GM12878 (cell line): ENCODE measurements at regions not wholly inside any gene's neighbourhood (a gene's known extent, or its start where the extent isn't known, plus 50 kb on each side); places are given as distances from the start of the nearest gene placed in this dataset.

Experiments
- ATAC-seq: fragments of 200-7000 bp; cut with Tn5 transposase; 3 replicates; pipeline ENCODE4 v1.9.1; 2020; ENCODE audit warnings: mild to moderate bottlenecking, moderate library complexity
- BruUV-seq: library from RNA; stranded (reverse); fragments of 400-500 nt; replicated peaks from 2 replicates; lab custom pipeline; 2021; lab: Mats Ljungman, UMichigan
- CTCF ChIA-PET: fragments of 300-600 bp; sonication (Branson Sonifier 250); formaldehyde crosslinking; extraction: SDS; loops from one replicate; lab custom pipeline; 2021; ENCODE audit warnings: inconsistent platforms; lab: Yijun Ruan, JAX
- POLR2A ChIA-PET: fragments of 350-600 bp; formaldehyde crosslinking; extraction: SDS; loops from one replicate; lab custom pipeline; 2021; ENCODE audit warnings: inconsistent platforms; lab: Charles Lee
- RAD21 ChIA-PET: fragments of 300-600 bp; sonication (Branson Sonifier 250); formaldehyde crosslinking; loops from one replicate; lab custom pipeline; 2023; ENCODE audit warnings: antibody characterized with exemption; ENCODE audit not compliant: unreplicated experiment; lab: Charles Lee
- SMC1A ChIA-PET: fragments of 300-600 bp; sonication (Branson Sonifier 250); formaldehyde crosslinking; loops from one replicate; lab custom pipeline; 2023; ENCODE audit not compliant: unreplicated experiment, uncharacterized antibody; lab: Charles Lee
- DNase-seq: peaks from one replicate; pipeline ENCODE4 v3.0.0-alpha.2; 2011; ENCODE audit warnings: low read depth, low spot score
- FAIRE-seq: peaks from 3 replicates; lab custom pipeline; 2011; peaks lifted over from hg19 to GRCh38; lab: Jason Lieb, UNC
- H2AFZ ChIP-seq: 2 replicates; pipeline ENCODE4 v1.6.0; 2011; ENCODE audit warnings: low read depth, low read length, control low read depth; ENCODE audit not compliant: control insufficient read depth
- H3K27ac ChIP-seq: 2 replicates; pipeline ENCODE4 v1.5.1; 2011; ENCODE audit warnings: control low read depth; ENCODE audit not compliant: control insufficient read depth, insufficient read depth
- H3K27me3 ChIP-seq, 2 experiments: replicated peaks in 1 of 2; 2 replicates each; pipeline versions ENCODE4 v1.6.0 to v1.6.1; 2011; ENCODE audit warnings: low read length in 1 of 2; ENCODE audit not compliant: control insufficient read depth in 2 of 2, insufficient read depth in 2 of 2
- H3K36me3 ChIP-seq, 2 experiments: 2 replicates each; pipeline ENCODE4 v1.5.1; 2011; ENCODE audit warnings: low read length in 1 of 2; ENCODE audit not compliant: control insufficient read depth in 2 of 2, insufficient read depth in 2 of 2
- H3K4me1 ChIP-seq: 2 replicates; pipeline ENCODE4 v1.6.1; 2011; ENCODE audit warnings: mild to moderate bottlenecking, low read length, moderate library complexity, mixed read lengths; ENCODE audit not compliant: control insufficient read depth, insufficient read depth
- H3K4me2 ChIP-seq: 2 replicates; pipeline ENCODE4 v1.6.0; 2011; ENCODE audit warnings: control low read depth; ENCODE audit not compliant: control insufficient read depth, insufficient read depth
- H3K4me3 ChIP-seq: fragments of 200-600 bp; sonication (generic); 2 replicates; pipeline ENCODE4 v1.5.1; 2016
- H3K79me2 ChIP-seq: 2 replicates; pipeline ENCODE4 v1.6.0; 2011; ENCODE audit warnings: low read length; ENCODE audit not compliant: control insufficient read depth, insufficient read depth
- H3K9ac ChIP-seq: 2 replicates; pipeline ENCODE4 v1.8.0; 2011; ENCODE audit warnings: low read length, control low read depth, mixed read lengths; ENCODE audit not compliant: control insufficient read depth, insufficient read depth
- H3K9me3 ChIP-seq: replicated peaks from 3 replicates; pipeline ENCODE4 v1.5.1; 2011; ENCODE audit warnings: mild to moderate bottlenecking, low read length; ENCODE audit not compliant: control insufficient read depth, insufficient read depth
- H4K20me1 ChIP-seq: 2 replicates; pipeline ENCODE4 v1.6.0; 2011; ENCODE audit not compliant: control insufficient read depth, insufficient read depth
- CEBPB ChIP-seq, 2 experiments: fragments of 150-350 bp in 1 of 2; IDR thresholded peaks; 2 replicates each; pipeline ENCODE4 v1.6.1; 2012 to 2014; ENCODE audit warnings: low read depth in 2 of 2, low read length in 2 of 2, borderline replicate concordance in 1 of 2, inconsistent platforms in 1 of 2
- DPF2 ChIP-seq: fragments of 450-650 bp; IDR thresholded peaks from 2 replicates; pipeline ENCODE4 v1.6.1; 2017; ENCODE audit warnings: mild to moderate bottlenecking
- KAT2A ChIP-seq: conservative IDR thresholded peaks from 2 replicates; pipeline ENCODE4 v1.6.1; 2011; ENCODE audit warnings: low read depth, low read length; ENCODE audit not compliant: control insufficient read depth
- NR2C1 ChIP-seq: fragments of 450-650 bp; IDR thresholded peaks from 2 replicates; pipeline ENCODE4 v1.6.1; 2017; ENCODE audit warnings: antibody characterized with exemption, mild to moderate bottlenecking, moderate library complexity
- PAX5 ChIP-seq: IDR thresholded peaks from 2 replicates; pipeline ENCODE4 v1.6.1; 2011; ENCODE audit warnings: low read depth, low read length, borderline replicate concordance
- POLR2AphosphoS5 ChIP-seq: IDR thresholded peaks from 2 replicates; pipeline ENCODE4 v1.6.1; 2011; ENCODE audit warnings: mild to moderate bottlenecking, low read length, inconsistent platforms
- SMAD1 ChIP-seq: fragments of 450-650 bp; IDR thresholded peaks from 2 replicates; pipeline ENCODE4 v1.6.1; 2018; ENCODE audit warnings: mild to moderate bottlenecking, low read depth; ENCODE audit not compliant: partially characterized antibody
- SMC3 ChIP-seq: IDR thresholded peaks from 2 replicates; pipeline ENCODE4 v1.6.1; 2011; ENCODE audit warnings: low read length, improper control_type of control experiment, borderline replicate concordance
- ZSCAN29 ChIP-seq: fragments of 450-650 bp; IDR thresholded peaks from 2 replicates; pipeline ENCODE4 v1.6.1; 2017; ENCODE audit warnings: mild to moderate bottlenecking, moderate library complexity
- WGBS: methylation state at CpG from one replicate; pipeline ENCODE4 v1.1.6; 2016; ENCODE audit warnings: low lambda C conversion rate; ENCODE audit not compliant: insufficient replicate concordance, insufficient coverage; ENCODE audit errors: missing lambda C conversion rate; 5-methylcytosine and 5-hydroxymethylcytosine counted together
- in situ Hi-C: fragments of 300-500 bp; cut with MboI; formaldehyde crosslinking; loops from 9 replicates; pipeline ENCODE4 v1.14.3; 2018; ENCODE audit warnings: mixed read lengths
- intact Hi-C: fragments of 100-400 bp; cut with micrococcal nuclease; formaldehyde crosslinking; loops from one replicate; pipeline ENCODE4 v1.14.2; 2022; ENCODE audit not compliant: unreplicated experiment
- TF ChIP-seq, protein P1 (sequence below): fragments of 450-650 bp; IDR thresholded peaks from 2 replicates; pipeline ENCODE4 v1.6.1; 2014; ENCODE audit warnings: mild to moderate bottlenecking
- TF ChIP-seq, protein P2 (sequence below): IDR thresholded peaks from 2 replicates; pipeline ENCODE4 v1.6.1; 2012; ENCODE audit warnings: mild to moderate bottlenecking, low read depth, low read length
- TF ChIP-seq, protein P3 (sequence below): IDR thresholded peaks from 2 replicates; pipeline ENCODE4 v1.6.1; 2011; ENCODE audit warnings: borderline replicate concordance, low read depth, mild to moderate bottlenecking, moderate library complexity, mixed read lengths, low read length; ENCODE audit not compliant: insufficient read depth; ENCODE audit errors: extremely low read length
- TF ChIP-seq, protein P4 (sequence below): fragments of 450-650 bp; formaldehyde crosslinking; IDR thresholded peaks from 2 replicates; pipeline ENCODE4 v1.5.0; 2022; ENCODE audit warnings: mild to moderate bottlenecking, missing genetic modification characterization
- TF ChIP-seq, protein P5 (sequence below): IDR thresholded peaks from 2 replicates; pipeline ENCODE4 v1.6.1; 2012; ENCODE audit warnings: low read depth, low read length, improper control_type of control experiment

DNA sequence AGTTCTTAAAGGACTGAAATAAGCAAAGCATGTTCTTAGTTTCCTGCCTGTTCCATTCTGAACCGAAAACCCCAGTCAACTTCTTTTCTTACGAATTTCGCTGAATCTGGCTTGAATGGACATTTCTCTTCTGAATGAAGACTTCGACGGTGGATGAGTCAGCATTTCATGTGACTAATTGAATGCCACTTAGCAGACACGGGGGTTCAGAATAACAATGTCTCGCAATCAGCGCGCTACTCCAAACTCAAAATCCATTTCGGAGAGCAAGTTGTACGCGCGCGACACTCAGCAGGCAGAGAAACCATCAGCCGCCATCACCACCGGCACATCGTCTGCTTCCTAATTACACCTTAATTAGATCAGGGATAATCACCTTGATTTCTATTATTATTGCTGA is 239.0 kb upstream of the KLF6 start (continued):
- TF ChIP-seq NR2C1, result no peak

DNA sequence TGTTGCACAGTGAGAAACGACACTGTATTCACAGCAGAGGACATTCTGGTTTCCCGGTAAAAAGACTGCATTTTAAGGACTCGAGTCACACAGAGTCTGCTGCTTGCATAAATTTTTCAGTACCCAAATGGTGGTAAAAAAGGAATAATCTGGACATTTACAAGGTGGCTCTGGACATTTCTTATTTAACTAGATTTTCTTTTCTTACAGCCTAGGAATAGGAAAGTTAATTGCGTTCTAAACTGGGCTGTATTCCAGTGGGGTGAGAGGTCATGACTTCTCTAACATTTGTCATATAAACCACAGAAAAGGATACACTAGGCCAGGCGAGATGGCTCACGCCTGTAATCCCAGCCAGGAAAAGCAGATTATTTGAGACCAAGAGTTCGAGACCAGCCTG is 237.5 kb upstream of the KLF6 start:
- H3K4me2 ChIP-seq, result no peak overlapping the region
- DNase-seq (no peak), FAIRE-seq (no peak), ATAC-seq (no peak)
- H3K27ac ChIP-seq, result no peak overlapping the region
- ChIA-PET POLR2A (no interaction called here), CTCF (no interaction called here), RAD21 (no interaction called here), SMC1A (no interaction called here)
- BruUV-seq, result no TSS peak
- 60% methylated on average over 7 of the region's 7 CpGs for WGBS
- no peaks in the 10 kb centered on the region for H3K9me3 ChIP-seq
- intact Hi-C loops (no loop called here), in situ Hi-C loops (no loop called here)
- no peaks in the 10 kb centered on the region for H3K4me1 ChIP-seq
- H3K4me3 ChIP-seq, result no peak overlapping the region
- H4K20me1 ChIP-seq, result no peaks in the 10 kb centered on the region
- 0 out of 4 replicates have a peak, but pooled peaks cover 0 to 3% of the 10 kb centered on the region in 2 experiments for H3K27me3 ChIP-seq
- H3K79me2 ChIP-seq, result no peaks in the 10 kb centered on the region
- no peaks in the 10 kb centered on the region for H3K36me3 ChIP-seq
- H3K9ac ChIP-seq, result no peak overlapping the region
- H2AFZ ChIP-seq, result no peak overlapping the region
- no peak for TF ChIP-seq DPF2
- TF ChIP-seq SMAD1, result no peak
- no peak for TF ChIP-seq SMC3
- TF ChIP-seq, protein P1, sequence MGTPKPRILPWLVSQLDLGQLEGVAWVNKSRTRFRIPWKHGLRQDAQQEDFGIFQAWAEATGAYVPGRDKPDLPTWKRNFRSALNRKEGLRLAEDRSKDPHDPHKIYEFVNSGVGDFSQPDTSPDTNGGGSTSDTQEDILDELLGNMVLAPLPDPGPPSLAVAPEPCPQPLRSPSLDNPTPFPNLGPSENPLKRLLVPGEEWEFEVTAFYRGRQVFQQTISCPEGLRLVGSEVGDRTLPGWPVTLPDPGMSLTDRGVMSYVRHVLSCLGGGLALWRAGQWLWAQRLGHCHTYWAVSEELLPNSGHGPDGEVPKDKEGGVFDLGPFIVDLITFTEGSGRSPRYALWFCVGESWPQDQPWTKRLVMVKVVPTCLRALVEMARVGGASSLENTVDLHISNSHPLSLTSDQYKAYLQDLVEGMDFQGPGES, result no peak
- TF ChIP-seq ZSCAN29, result no peak
- TF ChIP-seq, protein P2, sequence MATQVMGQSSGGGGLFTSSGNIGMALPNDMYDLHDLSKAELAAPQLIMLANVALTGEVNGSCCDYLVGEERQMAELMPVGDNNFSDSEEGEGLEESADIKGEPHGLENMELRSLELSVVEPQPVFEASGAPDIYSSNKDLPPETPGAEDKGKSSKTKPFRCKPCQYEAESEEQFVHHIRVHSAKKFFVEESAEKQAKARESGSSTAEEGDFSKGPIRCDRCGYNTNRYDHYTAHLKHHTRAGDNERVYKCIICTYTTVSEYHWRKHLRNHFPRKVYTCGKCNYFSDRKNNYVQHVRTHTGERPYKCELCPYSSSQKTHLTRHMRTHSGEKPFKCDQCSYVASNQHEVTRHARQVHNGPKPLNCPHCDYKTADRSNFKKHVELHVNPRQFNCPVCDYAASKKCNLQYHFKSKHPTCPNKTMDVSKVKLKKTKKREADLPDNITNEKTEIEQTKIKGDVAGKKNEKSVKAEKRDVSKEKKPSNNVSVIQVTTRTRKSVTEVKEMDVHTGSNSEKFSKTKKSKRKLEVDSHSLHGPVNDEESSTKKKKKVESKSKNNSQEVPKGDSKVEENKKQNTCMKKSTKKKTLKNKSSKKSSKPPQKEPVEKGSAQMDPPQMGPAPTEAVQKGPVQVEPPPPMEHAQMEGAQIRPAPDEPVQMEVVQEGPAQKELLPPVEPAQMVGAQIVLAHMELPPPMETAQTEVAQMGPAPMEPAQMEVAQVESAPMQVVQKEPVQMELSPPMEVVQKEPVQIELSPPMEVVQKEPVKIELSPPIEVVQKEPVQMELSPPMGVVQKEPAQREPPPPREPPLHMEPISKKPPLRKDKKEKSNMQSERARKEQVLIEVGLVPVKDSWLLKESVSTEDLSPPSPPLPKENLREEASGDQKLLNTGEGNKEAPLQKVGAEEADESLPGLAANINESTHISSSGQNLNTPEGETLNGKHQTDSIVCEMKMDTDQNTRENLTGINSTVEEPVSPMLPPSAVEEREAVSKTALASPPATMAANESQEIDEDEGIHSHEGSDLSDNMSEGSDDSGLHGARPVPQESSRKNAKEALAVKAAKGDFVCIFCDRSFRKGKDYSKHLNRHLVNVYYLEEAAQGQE, result no peak
- TF ChIP-seq CEBPB (IDR thresholded peaks at IDR 0.05; ENCODE audit: borderline replicate concordance in 1 of 2, low read depth in 2 of 2, low read length in 2 of 2), result no peak
- TF ChIP-seq PAX5, result no peak
- TF ChIP-seq KAT2A, result no peak
- TF ChIP-seq, protein P3, sequence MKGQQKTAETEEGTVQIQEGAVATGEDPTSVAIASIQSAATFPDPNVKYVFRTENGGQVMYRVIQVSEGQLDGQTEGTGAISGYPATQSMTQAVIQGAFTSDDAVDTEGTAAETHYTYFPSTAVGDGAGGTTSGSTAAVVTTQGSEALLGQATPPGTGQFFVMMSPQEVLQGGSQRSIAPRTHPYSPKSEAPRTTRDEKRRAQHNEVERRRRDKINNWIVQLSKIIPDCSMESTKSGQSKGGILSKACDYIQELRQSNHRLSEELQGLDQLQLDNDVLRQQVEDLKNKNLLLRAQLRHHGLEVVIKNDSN, result no peak
- TF ChIP-seq, protein P4, sequence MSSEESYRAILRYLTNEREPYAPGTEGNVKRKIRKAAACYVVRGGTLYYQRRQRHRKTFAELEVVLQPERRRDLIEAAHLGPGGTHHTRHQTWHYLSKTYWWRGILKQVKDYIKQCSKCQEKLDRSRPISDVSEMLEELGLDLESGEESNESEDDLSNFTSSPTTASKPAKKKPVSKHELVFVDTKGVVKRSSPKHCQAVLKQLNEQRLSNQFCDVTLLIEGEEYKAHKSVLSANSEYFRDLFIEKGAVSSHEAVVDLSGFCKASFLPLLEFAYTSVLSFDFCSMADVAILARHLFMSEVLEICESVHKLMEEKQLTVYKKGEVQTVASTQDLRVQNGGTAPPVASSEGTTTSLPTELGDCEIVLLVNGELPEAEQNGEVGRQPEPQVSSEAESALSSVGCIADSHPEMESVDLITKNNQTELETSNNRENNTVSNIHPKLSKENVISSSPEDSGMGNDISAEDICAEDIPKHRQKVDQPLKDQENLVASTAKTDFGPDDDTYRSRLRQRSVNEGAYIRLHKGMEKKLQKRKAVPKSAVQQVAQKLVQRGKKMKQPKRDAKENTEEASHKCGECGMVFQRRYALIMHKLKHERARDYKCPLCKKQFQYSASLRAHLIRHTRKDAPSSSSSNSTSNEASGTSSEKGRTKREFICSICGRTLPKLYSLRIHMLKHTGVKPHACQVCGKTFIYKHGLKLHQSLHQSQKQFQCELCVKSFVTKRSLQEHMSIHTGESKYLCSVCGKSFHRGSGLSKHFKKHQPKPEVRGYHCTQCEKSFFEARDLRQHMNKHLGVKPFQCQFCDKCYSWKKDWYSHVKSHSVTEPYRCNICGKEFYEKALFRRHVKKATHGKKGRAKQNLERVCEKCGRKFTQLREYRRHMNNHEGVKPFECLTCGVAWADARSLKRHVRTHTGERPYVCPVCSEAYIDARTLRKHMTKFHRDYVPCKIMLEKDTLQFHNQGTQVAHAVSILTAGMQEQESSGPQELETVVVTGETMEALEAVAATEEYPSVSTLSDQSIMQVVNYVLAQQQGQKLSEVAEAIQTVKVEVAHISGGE (CRISPR knock-in tag), result no peak
- TF ChIP-seq POLR2AphosphoS5, result no peak
- TF ChIP-seq, protein P5, sequence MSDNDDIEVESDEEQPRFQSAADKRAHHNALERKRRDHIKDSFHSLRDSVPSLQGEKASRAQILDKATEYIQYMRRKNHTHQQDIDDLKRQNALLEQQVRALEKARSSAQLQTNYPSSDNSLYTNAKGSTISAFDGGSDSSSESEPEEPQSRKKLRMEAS, result no peak
